Colonic mucosa (tissue), 4 donors: ENCODE measurements at regions not wholly inside any gene's neighbourhood (a gene's known extent, or its start where the extent isn't known, plus 50 kb on each side); places are given as distances from the start of the nearest gene placed in this dataset.

Experiments
- DNase-seq: peaks from one replicate; pipeline ENCODE4 v3.0.0-alpha.2; 2020
- H3K27ac ChIP-seq: fragments of 200-600 bp; one replicate; pipeline ENCODE4 v1.8.0; 2021
- H3K27me3 ChIP-seq: fragments of 200-600 bp; one replicate; pipeline ENCODE4 v1.8.0; 2021
- H3K36me3 ChIP-seq: fragments of 200-600 bp; one replicate; pipeline ENCODE4 v1.8.0; 2021
- H3K4me1 ChIP-seq: fragments of 200-600 bp; one replicate; pipeline ENCODE4 v1.8.0; 2021; ENCODE audit warnings: mild to moderate bottlenecking
- H3K4me3 ChIP-seq: fragments of 200-600 bp; one replicate; pipeline ENCODE4 v1.8.0; 2021
- H3K9ac ChIP-seq, 2 donors: one replicate each; pipeline ENCODE4 v1.7.0; 2013; ENCODE audit warnings: control low read depth in 2 of 2, low read depth in 2 of 2, low read length in 2 of 2
- H3K9me3 ChIP-seq: fragments of 200-600 bp; one replicate; pipeline ENCODE4 v1.8.0; 2021
- CTCF ChIP-seq: fragments of 200-600 bp; IDR thresholded peaks from one replicate; pipeline ENCODE4 v1.8.0; 2022; ENCODE audit warnings: antibody characterized with exemption, mild to moderate bottlenecking
- intact Hi-C: fragments of 100-400 bp; cut with DNase I; formaldehyde crosslinking; loops from one replicate; pipeline ENCODE4 v1.14.1; 2022
- donor health status: healthy.
- donor health status: DM: no; HTN: no; CAD: no.
- donor health status: DM: no; HTN: no; CAD: no.

GRCh38 chr6:103554911-103555310 lies 1304.8 kb downstream of the HACE1 start:
- no peak for TF ChIP-seq CTCF
- H3K27ac ChIP-seq, result no peak overlapping the region
- H3K4me1 ChIP-seq, result no peaks in the 10 kb centered on the region
- intact Hi-C loops, result no loop called here
- H3K4me3 ChIP-seq, result no peak overlapping the region
- DNase-seq, result no peak
- no peaks in the 10 kb centered on the region for H3K9me3 ChIP-seq
- H3K27me3 ChIP-seq, result no peaks in the 10 kb centered on the region
- H3K9ac ChIP-seq, result no peak overlapping the region
- H3K36me3 ChIP-seq, result no peaks in the 10 kb centered on the region

GRCh38 chr6:103538381-103538780 lies 1321.3 kb downstream of the HACE1 start:
- no peak for TF ChIP-seq CTCF
- no peaks in the 10 kb centered on the region for H3K27me3 ChIP-seq
- H3K4me3 ChIP-seq, result no peak overlapping the region
- H3K4me1 ChIP-seq, result no peaks in the 10 kb centered on the region
- H3K27ac ChIP-seq, result no peak overlapping the region
- no peak for DNase-seq
- H3K36me3 ChIP-seq, result no peaks in the 10 kb centered on the region
- intact Hi-C loops, result no loop called here
- no peak overlapping the region for H3K9ac ChIP-seq
- H3K9me3 ChIP-seq, result no peaks in the 10 kb centered on the region

DNA sequence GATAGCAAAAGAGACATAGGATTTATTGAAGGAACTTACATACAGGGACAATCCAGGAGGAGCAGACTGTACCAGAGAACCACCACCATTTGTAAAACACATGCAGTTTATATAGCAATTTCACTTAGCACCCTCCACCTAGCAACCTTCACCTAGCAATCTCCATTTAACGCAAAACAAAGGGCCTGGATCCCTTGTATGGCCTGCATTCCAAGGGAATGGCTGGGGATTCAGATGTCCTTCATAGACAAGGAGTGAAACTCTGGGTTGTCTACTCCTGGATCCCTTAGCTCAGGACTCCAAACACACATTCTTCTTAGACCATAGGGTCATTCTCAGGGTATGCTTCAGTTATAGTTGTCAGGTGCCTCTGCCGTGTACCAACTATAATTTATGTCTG lies 1324.9 kb downstream of the HACE1 start:
- H3K9me3 ChIP-seq, result no peaks in the 10 kb centered on the region
- no peaks in the 10 kb centered on the region for H3K4me1 ChIP-seq
- intact Hi-C loops, result no loop called here
- no peak for DNase-seq
- H3K4me3 ChIP-seq, result no peak overlapping the region
- H3K9ac ChIP-seq, result no peak overlapping the region
- no peak overlapping the region for H3K27ac ChIP-seq
- no peaks in the 10 kb centered on the region for H3K36me3 ChIP-seq
- H3K27me3 ChIP-seq, result no peaks in the 10 kb centered on the region
- TF ChIP-seq CTCF, result no peak

DNA sequence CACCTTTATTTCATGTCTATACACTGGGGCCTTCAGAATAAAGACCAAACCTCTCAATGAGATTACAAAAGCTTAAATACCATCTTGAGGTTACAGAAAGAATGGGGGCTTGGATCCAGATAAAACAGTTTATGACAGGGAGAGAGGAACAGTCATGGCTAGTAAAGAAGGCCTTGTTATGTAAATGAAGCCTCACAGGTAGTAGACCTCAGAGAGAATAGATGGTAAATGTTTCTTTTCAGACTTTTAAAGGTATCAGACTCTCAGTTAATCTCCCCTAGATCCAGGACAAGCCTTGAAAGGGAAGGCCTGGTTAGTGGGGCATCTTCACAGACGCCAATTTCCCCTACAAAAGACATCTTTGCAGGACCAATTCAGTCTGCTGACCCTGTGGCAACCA lies 1325.6 kb downstream of the HACE1 start:
- Histone ChIP-seq H3K4me1 (no peaks in the 10 kb centered on the region), H3K36me3 (no peaks in the 10 kb centered on the region), H3K27me3 (no peaks in the 10 kb centered on the region), H3K9ac (no peak overlapping the region), H3K9me3 (no peaks in the 10 kb centered on the region), H3K27ac (no peak overlapping the region), H3K4me3 (no peak overlapping the region)
- DNase-seq, result no peak
- no peak for TF ChIP-seq CTCF
- intact Hi-C loops, result no loop called here

- H3K9me3 ChIP-seq, result no peaks in the 10 kb centered on the region
- H3K27ac ChIP-seq, result no peak overlapping the region
- TF ChIP-seq CTCF, result no peak
- no peak overlapping the region for H3K4me3 ChIP-seq
- H3K4me1 ChIP-seq, result no peaks in the 10 kb centered on the region
- no peaks in the 10 kb centered on the region for H3K36me3 ChIP-seq
- H3K9ac ChIP-seq, result no peak overlapping the region
- intact Hi-C loops, result no loop called here
- DNase-seq, result no peak
- no peaks in the 10 kb centered on the region for H3K27me3 ChIP-seq
These were observed 1337.7 kb downstream of the HACE1 start for GRCh38 chr6:103522045-103522444.

DNA sequence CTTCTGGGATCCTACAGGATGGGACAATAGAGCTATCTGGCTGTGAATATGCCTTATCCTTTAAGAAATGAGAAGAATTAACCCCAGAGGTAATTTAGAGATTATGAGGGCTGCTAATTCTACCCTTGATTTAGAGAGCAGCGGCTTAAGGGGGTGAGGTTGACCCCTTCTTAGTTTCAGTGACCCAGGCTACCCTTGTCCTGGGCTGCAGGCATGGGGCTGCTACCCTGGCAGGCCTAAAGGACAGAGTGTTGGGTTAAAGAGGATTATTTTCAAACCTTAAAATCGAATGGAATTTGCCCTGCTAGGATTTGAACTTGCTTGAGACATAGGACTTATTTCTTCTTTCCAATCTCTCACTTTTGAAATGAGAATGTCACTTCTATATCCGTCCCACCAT lies 1343.4 kb downstream of the HACE1 start:
- H3K27me3 ChIP-seq, result no peaks in the 10 kb centered on the region
- no peak overlapping the region for H3K9ac ChIP-seq
- no peak for TF ChIP-seq CTCF
- H3K4me3 ChIP-seq, result no peak overlapping the region
- H3K36me3 ChIP-seq, result no peaks in the 10 kb centered on the region
- intact Hi-C loops, result no loop called here
- no peak overlapping the region for H3K27ac ChIP-seq
- no peak for DNase-seq
- H3K4me1 ChIP-seq, result no peaks in the 10 kb centered on the region
- H3K9me3 ChIP-seq, result no peaks in the 10 kb centered on the region
